OCI-LY3 (cell line): ENCODE measurements at regions not wholly inside any gene's neighbourhood (a gene's known extent, or its start where the extent isn't known, plus 50 kb on each side); places are given as distances from the start of the nearest gene placed in this dataset.

Experiments used
- EZH2phosphoT487 ChIP-seq: fragments of 200-600 bp; shearing (Covaris generic); IDR thresholded peaks from 2 replicates; pipeline ENCODE4 v1.6.1; 2018; ENCODE audit warnings: antibody characterized with exemption, mixed run types, low read depth
- TF ChIP-seq, protein P1 (sequence below): fragments of 200-600, 300-600 bp; sonication (generic); IDR thresholded peaks from 2 replicates; pipeline ENCODE4 v1.5.1; 2014; ENCODE audit warnings: antibody characterized with exemption, low read length, low read depth

DNA sequence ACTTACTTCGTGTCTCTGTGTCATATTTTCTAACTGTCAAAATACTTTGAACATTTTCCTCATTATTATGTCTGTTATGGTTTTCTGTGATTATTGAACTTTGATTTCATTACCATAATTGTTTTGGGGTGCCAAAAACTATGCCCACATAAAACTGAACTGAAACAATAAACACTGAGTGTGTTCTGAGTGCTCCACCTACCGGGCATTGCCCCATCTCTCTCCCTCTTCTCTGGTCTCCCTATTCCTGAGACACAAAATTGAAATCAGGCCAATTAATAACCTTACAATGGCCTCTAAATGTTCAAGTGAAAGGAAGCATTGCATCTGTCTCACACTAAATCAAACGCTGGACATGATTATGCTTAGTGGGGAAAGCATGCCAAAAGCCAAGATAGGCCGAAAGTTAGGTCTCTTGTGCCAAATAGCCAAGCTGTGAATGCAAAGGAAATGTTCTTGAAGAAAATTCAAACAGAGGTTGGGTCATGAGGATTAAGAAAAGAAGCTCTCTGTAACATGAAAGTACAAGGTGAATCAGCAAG is 972.3 kb downstream of the PCDH7 start:
- TF ChIP-seq, protein P1, sequence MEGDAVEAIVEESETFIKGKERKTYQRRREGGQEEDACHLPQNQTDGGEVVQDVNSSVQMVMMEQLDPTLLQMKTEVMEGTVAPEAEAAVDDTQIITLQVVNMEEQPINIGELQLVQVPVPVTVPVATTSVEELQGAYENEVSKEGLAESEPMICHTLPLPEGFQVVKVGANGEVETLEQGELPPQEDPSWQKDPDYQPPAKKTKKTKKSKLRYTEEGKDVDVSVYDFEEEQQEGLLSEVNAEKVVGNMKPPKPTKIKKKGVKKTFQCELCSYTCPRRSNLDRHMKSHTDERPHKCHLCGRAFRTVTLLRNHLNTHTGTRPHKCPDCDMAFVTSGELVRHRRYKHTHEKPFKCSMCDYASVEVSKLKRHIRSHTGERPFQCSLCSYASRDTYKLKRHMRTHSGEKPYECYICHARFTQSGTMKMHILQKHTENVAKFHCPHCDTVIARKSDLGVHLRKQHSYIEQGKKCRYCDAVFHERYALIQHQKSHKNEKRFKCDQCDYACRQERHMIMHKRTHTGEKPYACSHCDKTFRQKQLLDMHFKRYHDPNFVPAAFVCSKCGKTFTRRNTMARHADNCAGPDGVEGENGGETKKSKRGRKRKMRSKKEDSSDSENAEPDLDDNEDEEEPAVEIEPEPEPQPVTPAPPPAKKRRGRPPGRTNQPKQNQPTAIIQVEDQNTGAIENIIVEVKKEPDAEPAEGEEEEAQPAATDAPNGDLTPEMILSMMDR: peak; percentile 74
- TF ChIP-seq EZH2phosphoT487: no peak
